ENCODE measurements at regions not wholly inside any gene's neighbourhood (a gene's known extent, or its start where the extent isn't known, plus 50 kb on each side); places are given as distances from the start of the nearest gene placed in this dataset.
A peak's percentile ranks its signal among the peaks of the same experiment; 100 is the strongest.

GRCh38 chr9:117784996-117785395 lies 80.8 kb downstream of the TLR4 start:
- Histone ChIP-seq H3K27me3 (ENCODE audit: insufficient read depth, low read depth, severe bottlenecking) (no peaks in the 10 kb centered on the region), H3K27ac (no peak overlapping the region), H3K4me3 (ENCODE audit: low read depth, low read length) (no peak overlapping the region), H3K36me3 (no peaks in the 10 kb centered on the region), H3K9me3 (ENCODE audit: severe bottlenecking) (no peaks in the 10 kb centered on the region)
- TF ChIP-seq, protein P1, sequence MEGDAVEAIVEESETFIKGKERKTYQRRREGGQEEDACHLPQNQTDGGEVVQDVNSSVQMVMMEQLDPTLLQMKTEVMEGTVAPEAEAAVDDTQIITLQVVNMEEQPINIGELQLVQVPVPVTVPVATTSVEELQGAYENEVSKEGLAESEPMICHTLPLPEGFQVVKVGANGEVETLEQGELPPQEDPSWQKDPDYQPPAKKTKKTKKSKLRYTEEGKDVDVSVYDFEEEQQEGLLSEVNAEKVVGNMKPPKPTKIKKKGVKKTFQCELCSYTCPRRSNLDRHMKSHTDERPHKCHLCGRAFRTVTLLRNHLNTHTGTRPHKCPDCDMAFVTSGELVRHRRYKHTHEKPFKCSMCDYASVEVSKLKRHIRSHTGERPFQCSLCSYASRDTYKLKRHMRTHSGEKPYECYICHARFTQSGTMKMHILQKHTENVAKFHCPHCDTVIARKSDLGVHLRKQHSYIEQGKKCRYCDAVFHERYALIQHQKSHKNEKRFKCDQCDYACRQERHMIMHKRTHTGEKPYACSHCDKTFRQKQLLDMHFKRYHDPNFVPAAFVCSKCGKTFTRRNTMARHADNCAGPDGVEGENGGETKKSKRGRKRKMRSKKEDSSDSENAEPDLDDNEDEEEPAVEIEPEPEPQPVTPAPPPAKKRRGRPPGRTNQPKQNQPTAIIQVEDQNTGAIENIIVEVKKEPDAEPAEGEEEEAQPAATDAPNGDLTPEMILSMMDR (IDR thresholded peaks at IDR 0.05; ENCODE audit: low read depth, low read length): no peak
- DNase-seq: peak; percentile 62

DNA sequence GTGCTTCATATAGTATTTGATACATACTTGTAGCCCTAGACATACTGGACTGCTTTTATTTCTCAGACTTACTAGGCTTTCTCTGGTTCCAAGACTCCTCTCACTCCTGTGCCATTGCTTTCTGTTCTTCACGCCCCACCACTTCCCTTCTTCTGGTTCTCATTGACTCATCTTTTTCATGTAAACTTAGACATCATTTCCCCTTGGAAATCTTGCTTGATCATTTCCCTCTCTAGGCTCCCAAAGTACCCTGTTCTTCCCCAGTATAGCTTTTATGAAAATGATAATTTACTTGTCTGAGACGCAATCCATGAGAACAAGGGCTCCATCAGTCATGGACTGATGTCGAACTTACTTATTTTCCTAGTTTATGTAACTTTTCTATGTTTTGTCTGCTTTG lies 83.5 kb downstream of the TLR4 start:
- DNase-seq: no peak
- no peak overlapping the region for H3K4me3 ChIP-seq (ENCODE audit: low read depth, low read length)
- TF ChIP-seq, protein P1 (IDR thresholded peaks at IDR 0.05; ENCODE audit: low read depth, low read length): no peak
- H3K27me3 ChIP-seq (ENCODE audit: insufficient read depth, low read depth, severe bottlenecking): no peaks in the 10 kb centered on the region
- H3K36me3 ChIP-seq: no peaks in the 10 kb centered on the region
- H3K27ac ChIP-seq: no peak overlapping the region
- no peaks in the 10 kb centered on the region for H3K9me3 ChIP-seq (ENCODE audit: severe bottlenecking)

- Histone ChIP-seq H3K4me3 (ENCODE audit: low read depth, low read length) (no peak overlapping the region), H3K36me3 (no peaks in the 10 kb centered on the region), H3K27ac (no peak overlapping the region), H3K9me3 (ENCODE audit: severe bottlenecking) (no peaks in the 10 kb centered on the region), H3K27me3 (ENCODE audit: insufficient read depth, low read depth, severe bottlenecking) (no peaks in the 10 kb centered on the region)
- DNase-seq: no peak
- TF ChIP-seq, protein P1 (IDR thresholded peaks at IDR 0.05; ENCODE audit: low read depth, low read length): no peak
Measured at GRCh38 chr9:117795271-117795670, 91.1 kb downstream of the TLR4 start.

- H3K4me3 ChIP-seq (ENCODE audit: low read depth, low read length): no peak overlapping the region
- H3K27ac ChIP-seq: no peak overlapping the region
- TF ChIP-seq, protein P1 (IDR thresholded peaks at IDR 0.05; ENCODE audit: low read depth, low read length): no peak
- no peaks in the 10 kb centered on the region for H3K9me3 ChIP-seq (ENCODE audit: severe bottlenecking)
- no peaks in the 10 kb centered on the region for H3K27me3 ChIP-seq (ENCODE audit: insufficient read depth, low read depth, severe bottlenecking)
- no peaks in the 10 kb centered on the region for H3K36me3 ChIP-seq
- no peak for DNase-seq
Measured at GRCh38 chr9:117796681-117797080, 92.5 kb downstream of the TLR4 start.

DNA sequence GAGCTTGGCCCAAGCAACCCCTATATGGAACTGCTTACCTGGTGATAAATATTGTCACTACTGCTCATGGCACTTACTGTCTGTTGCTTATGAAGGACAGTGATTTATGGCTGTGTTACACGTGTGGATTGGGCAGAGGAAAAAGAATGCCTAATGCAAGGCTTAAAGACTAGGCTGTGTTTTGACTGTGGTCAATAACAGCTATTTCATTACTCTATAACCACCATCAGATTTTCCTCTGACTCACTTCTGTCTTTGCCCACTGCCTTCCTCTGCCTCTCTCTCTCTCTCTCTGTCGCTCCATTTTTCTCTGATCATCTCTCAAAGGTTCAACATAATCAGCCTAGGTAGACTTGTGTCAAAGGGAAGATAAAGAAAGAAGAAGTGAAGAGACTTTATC lies 96.2 kb downstream of the TLR4 start:
- no peaks in the 10 kb centered on the region for H3K27me3 ChIP-seq (ENCODE audit: insufficient read depth, low read depth, severe bottlenecking)
- no peak for DNase-seq
- H3K36me3 ChIP-seq: no peaks in the 10 kb centered on the region
- TF ChIP-seq, protein P1 (IDR thresholded peaks at IDR 0.05; ENCODE audit: low read depth, low read length): no peak
- no peaks in the 10 kb centered on the region for H3K9me3 ChIP-seq (ENCODE audit: severe bottlenecking)
- no peak overlapping the region for H3K4me3 ChIP-seq (ENCODE audit: low read depth, low read length)
- H3K27ac ChIP-seq: no peak overlapping the region

- no peaks in the 10 kb centered on the region for H3K36me3 ChIP-seq
- DNase-seq: no peak
- TF ChIP-seq, protein P1 (IDR thresholded peaks at IDR 0.05; ENCODE audit: low read depth, low read length): no peak
- H3K27ac ChIP-seq: no peak overlapping the region
- H3K4me3 ChIP-seq (ENCODE audit: low read depth, low read length): no peak overlapping the region
- no peaks in the 10 kb centered on the region for H3K27me3 ChIP-seq (ENCODE audit: insufficient read depth, low read depth, severe bottlenecking)
- no peaks in the 10 kb centered on the region for H3K9me3 ChIP-seq (ENCODE audit: severe bottlenecking)
Measured at GRCh38 chr9:117809751-117810150, 105.5 kb downstream of the TLR4 start.

All from WERI-Rb-1 (cell line).